ENCODE measurements at regions not wholly inside any gene's neighbourhood (a gene's known extent, or its start where the extent isn't known, plus 50 kb on each side); places are given as distances from the start of the nearest gene placed in this dataset.

DNA sequence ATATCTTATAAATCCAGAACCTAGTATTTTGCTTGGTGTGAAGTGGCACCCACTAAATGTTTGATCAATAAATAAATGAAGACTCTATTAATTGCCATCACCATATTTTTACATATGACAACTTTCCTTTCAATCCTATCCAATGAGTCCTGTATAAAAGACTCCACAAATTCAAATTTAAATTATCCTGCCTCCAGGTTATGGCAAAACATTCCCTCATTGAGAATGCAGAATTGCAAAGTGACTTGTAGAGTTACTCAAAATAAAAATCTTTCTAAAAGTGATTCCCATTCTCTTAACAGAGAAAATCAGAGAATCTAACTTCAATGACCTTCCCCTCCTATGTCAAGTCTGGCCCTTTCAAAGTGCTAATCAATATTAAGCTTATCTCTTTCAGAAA lies 236.8 kb downstream of the GRB14 start:
- ChIA-PET POLR2A (no interaction called here), CTCF (no interaction called here)
- no peak for DNase-seq
- Histone ChIP-seq H3K27me3 (replicated peaks; ENCODE audit: control insufficient read depth, insufficient read depth, low read length) (no peaks in the 10 kb centered on the region), H3K9me3 (no peaks in the 10 kb centered on the region), H3K4me1 (peaks cover 7% of the 10 kb centered on the region; the same call in 1 of the 2 replicates), H3K4me3 (ENCODE audit: low read depth, low read length) (no peak overlapping the region), H3K36me3 (ENCODE audit: control insufficient read depth, insufficient read depth, low read length) (no peaks in the 10 kb centered on the region)
- H3K4me1 Mint-ChIP-seq (ENCODE audit: low read depth, unreplicated experiment), result no peaks in the 10 kb centered on the region
- no peaks in the 10 kb centered on the region for H3K9me3 Mint-ChIP-seq (ENCODE audit: unreplicated experiment)
- no peaks in the 10 kb centered on the region for H3K27me3 Mint-ChIP-seq (ENCODE audit: insufficient read depth, unreplicated experiment)
- TF ChIP-seq, protein P1, sequence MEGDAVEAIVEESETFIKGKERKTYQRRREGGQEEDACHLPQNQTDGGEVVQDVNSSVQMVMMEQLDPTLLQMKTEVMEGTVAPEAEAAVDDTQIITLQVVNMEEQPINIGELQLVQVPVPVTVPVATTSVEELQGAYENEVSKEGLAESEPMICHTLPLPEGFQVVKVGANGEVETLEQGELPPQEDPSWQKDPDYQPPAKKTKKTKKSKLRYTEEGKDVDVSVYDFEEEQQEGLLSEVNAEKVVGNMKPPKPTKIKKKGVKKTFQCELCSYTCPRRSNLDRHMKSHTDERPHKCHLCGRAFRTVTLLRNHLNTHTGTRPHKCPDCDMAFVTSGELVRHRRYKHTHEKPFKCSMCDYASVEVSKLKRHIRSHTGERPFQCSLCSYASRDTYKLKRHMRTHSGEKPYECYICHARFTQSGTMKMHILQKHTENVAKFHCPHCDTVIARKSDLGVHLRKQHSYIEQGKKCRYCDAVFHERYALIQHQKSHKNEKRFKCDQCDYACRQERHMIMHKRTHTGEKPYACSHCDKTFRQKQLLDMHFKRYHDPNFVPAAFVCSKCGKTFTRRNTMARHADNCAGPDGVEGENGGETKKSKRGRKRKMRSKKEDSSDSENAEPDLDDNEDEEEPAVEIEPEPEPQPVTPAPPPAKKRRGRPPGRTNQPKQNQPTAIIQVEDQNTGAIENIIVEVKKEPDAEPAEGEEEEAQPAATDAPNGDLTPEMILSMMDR (IDR thresholded peaks at IDR 0.05; ENCODE audit: insufficient read depth in 1 of 2, low read depth in 1 of 2, low read length in 1 of 2, severe bottlenecking in 1 of 2, unreplicated experiment in 1 of 2), result no peak
- H3K36me3 Mint-ChIP-seq (ENCODE audit: insufficient read depth, unreplicated experiment), result no peaks in the 10 kb centered on the region
- no peak overlapping the region for H3K4me3 Mint-ChIP-seq (ENCODE audit: unreplicated experiment)
- H3K27ac Mint-ChIP-seq (ENCODE audit: unreplicated experiment), result no peak overlapping the region
- no TSS peak for BruUV-seq (replicated peaks)
- intact Hi-C loops (cut with micrococcal nuclease; ENCODE audit: unreplicated experiment), result no loop called here

DNA sequence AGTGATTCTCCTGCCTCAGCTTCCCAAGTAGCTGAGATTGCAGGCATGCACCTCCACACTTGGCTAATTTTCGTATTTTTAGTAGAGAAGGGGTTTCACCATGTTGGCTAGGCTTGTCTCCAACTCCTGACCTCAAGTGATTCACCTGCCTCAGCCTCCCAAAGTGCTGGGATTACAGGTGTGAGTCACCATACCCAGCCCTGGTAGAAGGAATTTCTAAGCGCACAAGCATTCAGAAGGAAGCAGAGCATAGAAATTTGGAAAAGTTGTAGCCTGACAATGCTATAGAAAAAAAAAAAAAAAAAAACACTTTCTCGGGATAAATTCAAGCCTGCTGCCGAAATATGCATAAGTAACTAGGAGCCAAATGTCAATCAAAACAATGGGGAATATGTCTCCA lies 249.4 kb downstream of the GRB14 start:
- BruUV-seq (replicated peaks), result no TSS peak
- intact Hi-C loops (cut with micrococcal nuclease; ENCODE audit: unreplicated experiment), result no loop called here
- no peak overlapping the region for H3K4me3 Mint-ChIP-seq (ENCODE audit: unreplicated experiment)

DNA sequence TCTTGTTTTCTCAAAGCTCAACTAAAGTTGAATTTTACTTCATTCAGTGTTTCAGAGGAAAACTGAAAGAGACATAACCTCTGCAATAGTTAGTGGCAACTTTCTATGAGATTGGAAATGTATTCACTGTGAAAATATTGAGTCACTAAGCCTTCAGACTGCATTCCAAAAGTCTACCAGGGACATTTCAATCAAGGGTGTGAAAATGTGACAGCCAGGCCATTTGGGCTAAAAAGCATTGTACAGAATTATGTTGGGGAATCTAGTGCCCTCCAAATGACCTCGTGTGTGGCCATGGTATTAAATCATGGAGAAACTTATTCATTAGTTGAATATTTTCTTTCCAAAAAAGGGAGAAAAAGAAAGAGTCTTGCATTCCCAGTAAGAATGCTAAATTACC lies 251.9 kb downstream of the GRB14 start:
- Histone ChIP-seq H3K27me3 (replicated peaks; ENCODE audit: control insufficient read depth, insufficient read depth, low read length) (no peaks in the 10 kb centered on the region), H3K4me1 (no peaks in the 10 kb centered on the region), H3K4me3 (ENCODE audit: low read depth, low read length) (no peak overlapping the region), H3K9me3 (peaks cover 9% of the 10 kb centered on the region; the same call in 1 of the 2 replicates), H3K36me3 (ENCODE audit: control insufficient read depth, insufficient read depth, low read length) (no peaks in the 10 kb centered on the region)
- no peaks in the 10 kb centered on the region for H3K9me3 Mint-ChIP-seq (ENCODE audit: unreplicated experiment)
- H3K4me3 Mint-ChIP-seq (ENCODE audit: unreplicated experiment), result no peak overlapping the region
- DNase-seq, result no peak
- BruUV-seq (replicated peaks), result no TSS peak
- no peak overlapping the region for H3K27ac Mint-ChIP-seq (ENCODE audit: unreplicated experiment)
- TF ChIP-seq, protein P1 (IDR thresholded peaks at IDR 0.05; ENCODE audit: insufficient read depth in 1 of 2, low read depth in 1 of 2, low read length in 1 of 2, severe bottlenecking in 1 of 2, unreplicated experiment in 1 of 2), result no peak
- ChIA-PET POLR2A (no interaction called here), CTCF (no interaction called here)
- H3K36me3 Mint-ChIP-seq (ENCODE audit: insufficient read depth, unreplicated experiment), result no peaks in the 10 kb centered on the region
- H3K27me3 Mint-ChIP-seq (ENCODE audit: insufficient read depth, unreplicated experiment), result no peaks in the 10 kb centered on the region
- H3K4me1 Mint-ChIP-seq (ENCODE audit: low read depth, unreplicated experiment), result no peaks in the 10 kb centered on the region
- intact Hi-C loops (cut with micrococcal nuclease; ENCODE audit: unreplicated experiment), result no loop called here

More for the DNA sequence above, 249.4 kb downstream of the GRB14 start:
- H3K9me3 ChIP-seq, result peaks cover 9% of the 10 kb centered on the region; the same call in 1 of the 2 replicates
- DNase-seq, result no peak
- no peaks in the 10 kb centered on the region for H3K27me3 ChIP-seq (replicated peaks; ENCODE audit: control insufficient read depth, insufficient read depth, low read length)
- H3K4me1 Mint-ChIP-seq (ENCODE audit: low read depth, unreplicated experiment), result no peaks in the 10 kb centered on the region
- no peaks in the 10 kb centered on the region for H3K9me3 Mint-ChIP-seq (ENCODE audit: unreplicated experiment)
- H3K36me3 ChIP-seq (ENCODE audit: control insufficient read depth, insufficient read depth, low read length), result no peaks in the 10 kb centered on the region
- TF ChIP-seq, protein P1 (IDR thresholded peaks at IDR 0.05; ENCODE audit: insufficient read depth in 1 of 2, low read depth in 1 of 2, low read length in 1 of 2, severe bottlenecking in 1 of 2, unreplicated experiment in 1 of 2), result no peak
- no peaks in the 10 kb centered on the region for H3K4me1 ChIP-seq
- H3K27ac Mint-ChIP-seq (ENCODE audit: unreplicated experiment), result no peak overlapping the region
- H3K27me3 Mint-ChIP-seq (ENCODE audit: insufficient read depth, unreplicated experiment), result peaks cover 6% of the 10 kb centered on the region
- CTCF ChIA-PET, result no interaction called here
- no peaks in the 10 kb centered on the region for H3K36me3 Mint-ChIP-seq (ENCODE audit: insufficient read depth, unreplicated experiment)
- POLR2A ChIA-PET, result no interaction called here
- H3K4me3 ChIP-seq (ENCODE audit: low read depth, low read length), result no peak overlapping the region

All from Caco-2 (cell line).